Spleen (tissue), 11 donors: ENCODE measurements at regions not wholly inside any gene's neighbourhood (a gene's known extent, or its start where the extent isn't known, plus 50 kb on each side); places are given as distances from the start of the nearest gene placed in this dataset.

Source experiments
- DNase-seq: peaks from one replicate; pipeline ENCODE4 v3.0.0-alpha.2; 2020
- H3K27ac ChIP-seq, 8 donors: fragments of 200-600 bp; sonication (generic) in 7 of 8; 1 replicate in 4 of 8; 2 replicates in 4 of 8; pipeline versions ENCODE4 v1.5.0 to v1.8.0; 2016 to 2021; ENCODE audit warnings: inconsistent platforms in 4 of 8, mild to moderate bottlenecking in 4 of 8, moderate library complexity in 1 of 8
- H3K27me3 ChIP-seq, 7 donors: fragments of 200-600 bp; sonication (generic) in 6 of 7; replicated peaks in 1 of 7; 1 replicate in 4 of 7; 2 replicates in 3 of 7; pipeline versions ENCODE4 v1.5.0 to v1.8.0; 2016 to 2021; ENCODE audit warnings: inconsistent platforms in 3 of 7, mild to moderate bottlenecking in 1 of 7
- H3K36me3 ChIP-seq, 6 donors: fragments of 200-600 bp; sonication (generic) in 5 of 6; 1 replicate in 4 of 6; 2 replicates in 2 of 6; pipeline versions ENCODE4 v1.5.0 to v1.8.0; 2016 to 2021; ENCODE audit warnings: inconsistent platforms in 2 of 6
- H3K4me1 ChIP-seq, 6 donors: fragments of 200-600 bp; sonication (generic) in 5 of 6; 1 replicate in 3 of 6; 2 replicates in 3 of 6; pipeline versions ENCODE4 v1.5.0 to v1.8.0; 2016 to 2021; ENCODE audit warnings: inconsistent platforms in 3 of 6
- H3K4me3 ChIP-seq, 8 donors: fragments of 200-600 bp; sonication (generic) in 7 of 8; 1 replicate in 4 of 8; 2 replicates in 4 of 8; pipeline versions ENCODE4 v1.5.0 to v1.8.0; 2016 to 2021; ENCODE audit warnings: inconsistent platforms in 4 of 8, mild to moderate bottlenecking in 4 of 8, moderate library complexity in 2 of 8
- H3K9me3 ChIP-seq, 8 donors: fragments of 200-600 bp; sonication (generic) in 7 of 8; 1 replicate in 4 of 8; 2 replicates in 4 of 8; pipeline versions ENCODE4 v1.5.0 to v1.8.0; 2016 to 2021; ENCODE audit warnings: inconsistent platforms in 4 of 8
- CTCF ChIP-seq, 11 experiments: fragments of 200-600 bp in 7 of 11; fragments of 450-650 bp in 4 of 11; sonication (generic) in 4 of 11; IDR thresholded peaks in 8 of 11; conservative IDR thresholded peaks in 3 of 11; 1 replicate in 7 of 11; 2 replicates in 4 of 11; pipeline versions ENCODE4 v1.4.0 to v1.8.0; 2016 to 2021; ENCODE audit warnings: antibody characterized with exemption in 11 of 11, inconsistent platforms in 4 of 11, mild to moderate bottlenecking in 1 of 11
- POLR2A ChIP-seq, 3 donors: fragments of 450-650 bp; IDR thresholded peaks; one replicate each; pipeline ENCODE4 v1.5.1; 2017; ENCODE audit warnings: antibody characterized with exemption in 3 of 3, mild to moderate bottlenecking in 1 of 3
- POLR2AphosphoS5 ChIP-seq, 3 donors: sonication (generic); formaldehyde crosslinking; IDR thresholded peaks; one replicate each; pipeline ENCODE4 v1.5.1; 2017; ENCODE audit warnings: antibody characterized with exemption in 3 of 3
- WGBS, 5 donors: extraction: QIAGEN DNeasy Blood & Tissue Kit in 3 of 5; methylation state at CpG; one replicate each; pipeline versions ENCODE4 v1.1.5 to v1.1.7; 2013 to 2018; 5-methylcytosine and 5-hydroxymethylcytosine counted together
- intact Hi-C: fragments of 100-400 bp; cut with DNase I; formaldehyde crosslinking; loops from one replicate; pipeline ENCODE4 v1.15.0; 2023; ENCODE audit warnings: low total_unique reads
- donor health status: healthy with polysubstance abuse.
- donor health status: DM: no; HTN: no; CAD: no; lungs with moderate emphysema.
- donor health status: DM: no; HTN: no; CAD: no.
- donor health status: Bipolar disorder and iron deficiency.
- donor health status: healthy.
- donor health status: DM: no; HTN: no; CAD: no.
- donor health status: DM: yes; HTN: yes; CAD: no.

GRCh38 chr9:7227951-7228350, 470.2 kb downstream of the KDM4C start:
- no peak for DNase-seq
- no peaks in the 10 kb centered on the region for H3K36me3 ChIP-seq
- intact Hi-C loops, result no loop called here
- WGBS, 5 donors, result 76 to 89% (median 85%) methylated on average over 8 of the region's 8 CpGs
- H3K4me3 ChIP-seq, result no peak overlapping the region
- peaks cover 0 to 13% (median 0%) of the 10 kb centered on the region in 7 donors for H3K27me3 ChIP-seq
- H3K4me1 ChIP-seq, result no peaks in the 10 kb centered on the region
- H3K9me3 ChIP-seq, result no peaks in the 10 kb centered on the region
- TF ChIP-seq CTCF (IDR thresholded peaks at IDR 0.05 in 8 of 11, conservative IDR thresholded peaks at IDR 0.05 in 3 of 11), result no peak
- TF ChIP-seq POLR2A (IDR thresholded peaks at IDR 0.05), result no peak
- TF ChIP-seq POLR2AphosphoS5 (IDR thresholded peaks at IDR 0.05), result no peak
- no peak overlapping the region for H3K27ac ChIP-seq

GRCh38 chr9:7226007-7226640, 468.4 kb downstream of the KDM4C start:
- H3K27ac ChIP-seq, result no peak overlapping the region
- peaks cover 0 to 11% (median 0%) of the 10 kb centered on the region in 7 donors for H3K27me3 ChIP-seq
- DNase-seq, result no peak
- WGBS, 5 donors, result 65 to 75% (median 71%) methylated on average over 7 of the region's 7 CpGs
- H3K36me3 ChIP-seq, result no peaks in the 10 kb centered on the region
- no peaks in the 10 kb centered on the region for H3K4me1 ChIP-seq
- TF ChIP-seq POLR2A (IDR thresholded peaks at IDR 0.05) (no peak), CTCF (IDR thresholded peaks at IDR 0.05 in 8 of 11, conservative IDR thresholded peaks at IDR 0.05 in 3 of 11) (no peak), POLR2AphosphoS5 (IDR thresholded peaks at IDR 0.05) (no peak)
- peaks cover 0 to 6% (median 0%) of the 10 kb centered on the region in 8 donors for H3K9me3 ChIP-seq
- intact Hi-C loops, result no loop called here
- H3K4me3 ChIP-seq, result no peak overlapping the region
